ENCODE measurements at regions not wholly inside any gene's neighbourhood (a gene's known extent, or its start where the extent isn't known, plus 50 kb on each side); places are given as distances from the start of the nearest gene placed in this dataset.
"Not testable (repeated sequence)": the region's sequence is repeated elsewhere in the genome, so short reads cannot be mapped to it uniquely, and the experiment has no call there.

GRCh38 chr2:242004223-242004901 lies 134.8 kb downstream of the RTP5 start:
- DNase-seq (ENCODE audit: low read depth in 2 of 2) = no peak

DNA sequence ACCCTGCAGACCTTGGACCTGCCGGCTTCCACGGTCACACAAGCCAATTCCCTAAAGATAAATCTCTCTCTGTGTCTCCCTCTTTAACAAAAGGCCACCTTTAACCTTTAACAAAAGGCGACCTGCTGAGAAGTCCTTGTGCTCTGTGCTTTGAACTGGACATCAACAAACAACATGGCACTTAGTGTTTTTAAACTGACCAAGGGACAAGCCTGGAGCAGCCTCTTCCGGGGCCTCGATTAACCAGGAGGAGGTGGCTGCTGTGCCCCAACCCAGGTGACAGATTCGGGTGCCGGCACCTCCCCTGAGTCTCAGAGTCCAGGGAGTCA lies 135.3 kb downstream of the RTP5 start:
- no peak for DNase-seq (ENCODE audit: low read depth in 2 of 2)

DNA sequence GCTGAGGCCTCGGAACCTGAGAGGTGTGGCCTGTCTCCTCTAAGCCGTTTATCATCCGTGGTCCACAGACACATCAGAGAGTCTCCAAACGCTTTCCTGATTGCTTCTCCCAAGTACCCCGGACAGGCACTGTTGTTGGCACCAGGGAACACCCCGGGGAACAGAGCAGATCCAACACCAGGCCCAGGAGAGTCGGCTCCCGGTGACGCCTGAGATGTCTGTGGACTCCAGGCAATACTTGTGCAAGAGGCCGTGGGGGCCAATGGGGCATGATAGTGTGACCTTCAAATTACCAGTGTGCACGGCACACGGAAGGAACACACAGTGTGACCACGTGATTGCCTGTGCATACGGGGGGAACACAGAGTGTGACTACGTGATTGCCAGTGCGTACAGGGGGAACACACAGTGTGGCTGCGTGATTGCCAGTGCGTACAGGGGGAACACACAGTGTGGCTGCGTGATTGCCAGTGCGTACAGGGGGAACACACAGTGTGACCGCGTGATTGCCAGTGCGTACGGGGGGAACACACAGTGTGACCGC lies 136.6 kb downstream of the RTP5 start:
- DNase-seq (ENCODE audit: low read depth in 2 of 2) = not testable (repeated sequence)

GRCh38 chr2:242008908-242009307 lies 139.4 kb downstream of the RTP5 start:
- DNase-seq (ENCODE audit: low read depth in 2 of 2) = not testable (repeated sequence)

DNA sequence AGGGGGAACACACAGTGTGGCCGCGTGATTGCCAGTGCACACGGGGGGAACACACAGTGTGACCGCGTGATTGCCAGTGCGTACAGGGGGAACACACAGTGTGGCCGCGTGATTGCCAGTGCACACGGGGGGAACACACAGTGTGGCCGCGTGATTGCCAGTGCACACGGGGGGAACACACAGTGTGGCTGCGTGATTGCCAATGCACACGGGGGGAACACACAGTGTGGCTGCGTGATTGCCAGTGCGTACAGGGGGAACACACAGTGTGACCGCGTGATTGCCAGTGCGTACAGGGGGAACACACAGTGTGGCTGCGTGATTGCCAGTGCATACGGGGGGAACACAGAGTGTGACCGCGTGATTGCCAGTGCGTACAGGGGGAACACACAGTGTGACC lies 140.3 kb downstream of the RTP5 start:
- DNase-seq (ENCODE audit: low read depth in 2 of 2) = not testable (repeated sequence)

DNA sequence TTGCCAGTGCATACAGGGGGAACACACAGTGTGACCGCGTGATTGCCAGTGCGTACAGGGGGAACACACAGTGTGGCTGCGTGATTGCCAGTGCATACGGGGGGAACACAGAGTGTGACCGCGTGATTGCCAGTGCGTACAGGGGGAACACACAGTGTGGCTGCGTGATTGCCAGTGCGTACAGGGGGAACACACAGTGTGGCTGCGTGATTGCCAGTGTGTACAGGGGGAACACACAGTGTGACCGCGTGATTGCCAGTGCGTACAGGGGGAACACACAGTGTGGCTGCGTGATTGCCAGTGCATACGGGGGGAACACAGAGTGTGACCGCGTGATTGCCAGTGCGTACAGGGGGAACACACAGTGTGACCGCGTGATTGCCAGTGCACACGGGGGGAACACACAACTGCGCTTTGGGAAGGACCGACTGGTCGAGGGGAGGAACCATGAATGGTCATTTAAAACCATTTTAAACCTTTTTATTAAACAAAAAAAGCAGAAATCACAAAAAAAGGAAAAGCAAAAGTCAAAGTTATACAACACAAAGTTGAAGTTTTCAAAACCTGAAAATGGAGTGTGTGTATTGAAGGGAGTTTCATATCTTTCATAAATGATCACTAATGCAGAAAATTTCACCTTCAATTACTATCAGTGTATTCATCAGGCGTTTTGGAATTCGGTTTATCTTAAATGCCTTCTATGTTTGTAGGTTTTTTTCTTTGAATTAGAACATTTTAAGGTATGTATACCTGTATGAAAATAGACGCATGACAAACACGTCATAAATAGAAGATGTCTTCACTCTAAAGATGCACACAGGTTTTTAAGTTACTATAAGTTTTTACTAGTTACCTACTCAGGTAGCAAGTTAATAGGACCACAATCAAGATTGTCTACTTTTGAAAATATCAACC lies 141.0 kb downstream of the RTP5 start:
- DNase-seq (ENCODE audit: low read depth in 2 of 2) = not testable (repeated sequence)

GRCh38 chr2:242011167-242011513 lies 141.6 kb downstream of the RTP5 start:
- no peak for DNase-seq (ENCODE audit: low read depth in 2 of 2)

DNA sequence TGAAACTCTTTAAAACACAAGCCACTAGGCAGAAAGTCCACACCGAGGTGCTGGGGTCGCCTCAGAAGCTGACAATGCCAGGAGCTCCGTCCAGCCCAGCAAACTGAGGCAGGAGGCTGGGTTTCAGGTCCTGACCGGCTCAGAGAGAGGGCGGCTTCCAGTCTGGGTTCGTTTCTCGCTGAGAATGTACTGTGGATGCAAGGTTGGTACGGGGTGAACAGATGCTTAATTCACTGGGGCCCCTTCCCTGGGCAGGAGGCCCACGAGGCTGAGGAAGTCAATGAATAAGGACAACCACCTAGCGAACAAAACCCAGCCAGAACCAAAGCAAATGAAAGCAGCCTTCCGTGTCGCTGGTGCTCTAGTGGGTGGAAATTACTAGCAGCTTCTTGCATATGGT lies 142.0 kb downstream of the RTP5 start:
- no peak for DNase-seq (ENCODE audit: low read depth in 2 of 2)

DNA sequence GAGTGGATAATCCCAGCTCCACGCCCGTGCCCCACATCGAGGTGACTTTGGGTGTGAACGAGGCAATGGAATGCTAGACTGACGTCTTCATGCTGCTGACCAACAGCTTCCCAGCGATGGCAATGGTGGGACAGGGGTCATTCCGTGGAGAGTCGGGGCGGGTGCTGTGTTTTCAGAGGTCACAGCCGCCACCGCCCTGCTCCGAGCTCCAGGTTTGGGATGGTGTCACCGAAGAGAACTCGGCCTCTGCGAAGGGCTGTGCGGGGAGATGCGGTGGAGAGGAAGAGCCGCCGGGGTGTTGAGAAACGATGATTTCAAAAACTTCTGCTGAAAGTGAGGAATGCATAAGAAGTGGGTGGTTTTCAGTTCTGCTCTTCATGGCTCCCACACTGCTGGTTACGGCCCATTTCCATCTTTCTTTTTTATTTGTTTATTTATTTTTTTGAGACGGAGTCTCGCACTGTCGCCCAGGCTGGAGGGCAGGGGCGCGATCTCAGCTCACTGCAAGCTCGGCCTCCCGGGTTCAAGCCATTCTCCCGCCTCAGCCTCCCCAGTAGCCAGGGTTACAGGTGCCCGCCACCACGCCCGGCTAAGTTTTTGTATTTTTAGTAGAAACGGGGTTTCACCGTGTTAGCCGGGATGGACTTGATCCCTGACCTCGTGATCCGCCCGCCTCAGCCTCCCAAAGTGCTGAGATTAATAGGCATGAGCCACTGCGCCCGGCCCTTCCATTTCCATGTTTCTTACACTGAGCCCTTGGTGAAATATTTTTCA lies 142.6 kb downstream of the RTP5 start:
- DNase-seq (ENCODE audit: low read depth in 2 of 2) = no peak

- no peak for DNase-seq (ENCODE audit: low read depth in 2 of 2)
These were observed 143.6 kb downstream of the RTP5 start for GRCh38 chr2:242012956-242013764.

DNA sequence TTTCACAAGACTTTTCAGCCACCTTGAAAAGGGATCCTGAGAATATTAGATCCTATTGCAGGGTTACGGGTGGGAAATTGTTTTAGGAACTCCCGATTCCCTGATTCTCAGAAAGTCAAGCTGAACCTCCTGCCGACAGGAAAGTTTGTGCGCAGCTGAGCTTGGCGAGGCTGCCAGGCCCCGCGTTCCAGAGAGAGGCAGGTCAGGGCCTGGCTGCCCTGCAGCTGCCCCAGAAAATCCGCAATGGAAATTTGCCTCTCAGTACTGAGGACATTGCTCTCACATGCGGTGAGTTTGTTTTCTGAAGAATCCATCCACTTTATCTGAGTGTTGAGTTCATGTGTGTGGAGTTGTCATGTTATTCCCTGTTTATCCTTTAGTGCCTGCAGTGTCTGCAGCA lies 144.2 kb downstream of the RTP5 start:
- DNase-seq (ENCODE audit: low read depth in 2 of 2) = no peak

GRCh38 chr2:242015108-242016065 lies 145.9 kb downstream of the RTP5 start:
- no peak for DNase-seq (ENCODE audit: low read depth in 2 of 2)

- DNase-seq (ENCODE audit: low read depth in 2 of 2) = no peak
These were observed 147.6 kb downstream of the RTP5 start for GRCh38 chr2:242017086-242017485.

DNA sequence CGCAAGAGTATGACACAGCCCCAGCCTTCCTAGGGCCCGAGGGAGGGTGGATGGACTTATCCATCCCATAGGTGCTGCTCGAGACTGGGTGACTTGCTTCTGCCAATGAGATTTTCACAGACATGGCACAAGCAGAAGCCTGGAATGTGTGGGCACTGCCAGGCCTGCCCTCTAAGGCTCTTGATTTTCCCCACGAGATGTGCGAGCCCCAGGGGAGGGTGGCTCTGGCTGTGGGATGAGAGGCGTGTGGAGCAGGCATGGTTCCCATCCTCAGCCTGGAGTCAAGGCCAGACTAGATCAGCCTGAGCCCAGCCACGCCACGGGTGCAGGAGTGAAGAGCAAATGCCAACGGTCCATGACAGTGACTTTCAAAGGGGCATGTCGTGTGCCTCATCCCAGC lies 148.9 kb downstream of the RTP5 start:
- not testable (repeated sequence) for DNase-seq (ENCODE audit: low read depth in 2 of 2)

GRCh38 chr2:242019344-242019743 lies 149.8 kb downstream of the RTP5 start:
- DNase-seq (ENCODE audit: low read depth in 2 of 2) = no peak

- DNase-seq (ENCODE audit: low read depth in 2 of 2) = no peak
These were observed 150.9 kb downstream of the RTP5 start for GRCh38 chr2:242020196-242021004.

GRCh38 chr2:242022550-242023290 lies 153.2 kb downstream of the RTP5 start:
- DNase-seq (ENCODE audit: low read depth in 2 of 2) = no peak

DNA sequence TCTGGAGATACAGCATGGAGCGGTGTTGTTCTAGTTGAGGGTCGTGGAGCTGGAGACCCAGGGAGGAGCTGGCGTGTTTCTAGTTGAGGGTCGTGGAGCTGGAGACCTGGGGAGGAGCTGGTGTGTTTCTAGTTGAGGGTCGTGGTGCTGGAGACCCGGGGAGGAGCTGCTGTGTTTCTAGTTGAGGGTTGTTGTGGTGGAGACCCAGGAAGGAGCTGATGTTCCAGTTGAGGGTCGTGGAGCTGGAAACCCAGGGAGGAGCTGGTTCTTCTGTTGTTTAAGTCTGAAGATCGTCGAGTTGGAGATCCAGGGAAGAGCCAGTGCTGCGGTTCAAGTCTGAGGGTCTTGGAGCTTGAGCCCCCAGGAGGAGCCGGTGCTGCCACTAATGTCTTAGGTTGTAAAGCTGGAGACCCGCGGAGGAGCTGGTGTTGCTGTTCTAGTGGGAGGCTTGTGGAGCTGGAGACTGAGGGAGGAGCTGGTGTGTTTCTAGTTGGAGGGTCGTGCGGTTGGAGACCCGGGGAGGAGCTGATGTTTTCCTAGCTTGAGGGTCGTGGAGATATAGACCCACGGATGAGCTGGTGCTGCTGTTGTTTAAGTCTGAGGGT lies 155.3 kb downstream of the RTP5 start:
- DNase-seq (ENCODE audit: low read depth in 2 of 2) = no peak
